NCI-H1092 treated with DMSO at 0.1 percent for 48 hours (cell line): ENCODE measurements at regions not wholly inside any gene's neighbourhood (a gene's known extent, or its start where the extent isn't known, plus 50 kb on each side); places are given as distances from the start of the nearest gene placed in this dataset.
A peak's percentile ranks its signal among the peaks of the same experiment; 100 is the strongest.

ENCODE experiments used
- DNase-seq: peaks from one replicate; lab custom pipeline; 2025; lab: John Stamatoyannopoulos, UW

- DNase-seq: no peak
These were observed 60.2 kb upstream of the HS3ST1 start for GRCh38 chr4:11488657-11489452.

GRCh38 chr4:11487868-11488544 is 59.3 kb upstream of the HS3ST1 start:
- peak; percentile 10 for DNase-seq

- no peak for DNase-seq
These were observed 58.4 kb upstream of the HS3ST1 start for GRCh38 chr4:11487139-11487538.

- DNase-seq: no peak
These were observed 57.2 kb upstream of the HS3ST1 start for GRCh38 chr4:11485926-11486325.

GRCh38 chr4:11484531-11484930 is 55.8 kb upstream of the HS3ST1 start:
- no peak for DNase-seq

- no peak for DNase-seq
These were observed 54.4 kb upstream of the HS3ST1 start for GRCh38 chr4:11483046-11483445.

GRCh38 chr4:11480683-11481082 is 52.0 kb upstream of the HS3ST1 start:
- DNase-seq: no peak
